GM12873 (cell line): ENCODE measurements at regions not wholly inside any gene's neighbourhood (a gene's known extent, or its start where the extent isn't known, plus 50 kb on each side); places are given as distances from the start of the nearest gene placed in this dataset.

Experiments used
- CTCF ChIP-seq: IDR thresholded peaks from 2 replicates; pipeline ENCODE4 v1.5.1; 2012; ENCODE audit warnings: low read depth, mild to moderate bottlenecking, moderate library complexity, low read length, control low read depth; ENCODE audit not compliant: insufficient read depth; ENCODE audit errors: missing control alignments

- no peak for TF ChIP-seq CTCF
These were observed 111.6 kb upstream of the SEMA3C start for GRCh38 chr7:81030472-81030871.

GRCh38 chr7:81029511-81029910 is 110.7 kb upstream of the SEMA3C start:
- no peak for TF ChIP-seq CTCF

GRCh38 chr7:81025360-81025759 is 106.5 kb upstream of the SEMA3C start:
- no peak for TF ChIP-seq CTCF

GRCh38 chr7:81014908-81015307 is 96.1 kb upstream of the SEMA3C start:
- no peak for TF ChIP-seq CTCF

GRCh38 chr7:81014266-81014665 is 95.4 kb upstream of the SEMA3C start:
- TF ChIP-seq CTCF = no peak

- no peak for TF ChIP-seq CTCF
These were observed 94.4 kb upstream of the SEMA3C start for GRCh38 chr7:81013083-81013817.

GRCh38 chr7:81008901-81009300 is 90.0 kb upstream of the SEMA3C start:
- no peak for TF ChIP-seq CTCF

GRCh38 chr7:81007051-81007450 is 88.2 kb upstream of the SEMA3C start:
- no peak for TF ChIP-seq CTCF
